ENCODE measurements at regions not wholly inside any gene's neighbourhood (a gene's known extent, or its start where the extent isn't known, plus 50 kb on each side); places are given as distances from the start of the nearest gene placed in this dataset.

DNA sequence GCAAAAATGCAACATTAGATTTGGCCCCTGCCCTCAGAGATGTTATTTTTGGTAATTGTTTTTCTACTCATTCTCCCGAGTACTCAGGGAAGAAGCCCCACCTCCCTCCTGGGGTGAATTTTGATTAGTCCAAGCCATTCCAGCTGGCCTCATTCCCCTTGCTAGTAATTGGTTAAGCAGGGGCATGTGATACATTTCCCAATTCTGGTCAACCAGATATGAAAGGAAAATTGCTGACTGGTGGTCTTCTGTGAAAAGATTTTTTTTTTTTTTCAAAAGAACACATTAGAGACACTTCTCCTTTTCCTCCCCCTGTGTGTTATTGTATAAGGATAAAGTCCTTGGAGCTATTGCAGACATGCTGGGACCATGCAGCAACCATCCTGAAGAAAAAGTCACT lies 71.1 kb upstream of the AKT3 start:
- FAIRE-seq, result no peak
- TF ChIP-seq TAF1 (IDR thresholded peaks at IDR 0.05; ENCODE audit: low read depth, low read length), result no peak
- no peak for TF ChIP-seq POLR2AphosphoS5 (IDR thresholded peaks at IDR 0.05; ENCODE audit: low read depth, low read length)
- no peak for TF ChIP-seq POU2F2 (IDR thresholded peaks at IDR 0.05; ENCODE audit: low read depth, low read length)
- no peak for TF ChIP-seq POLR2A (IDR thresholded peaks at IDR 0.05; ENCODE audit: low read depth, low read length)
- TF ChIP-seq SPI1 (IDR thresholded peaks at IDR 0.05; ENCODE audit: low read depth, low read length), result no peak
- no peak for TF ChIP-seq PAX5 (IDR thresholded peaks at IDR 0.05; ENCODE audit: insufficient read depth, low read length, severe bottlenecking)
- DNase-seq (ENCODE audit: insufficient read length, low spot score), result no peak

DNA sequence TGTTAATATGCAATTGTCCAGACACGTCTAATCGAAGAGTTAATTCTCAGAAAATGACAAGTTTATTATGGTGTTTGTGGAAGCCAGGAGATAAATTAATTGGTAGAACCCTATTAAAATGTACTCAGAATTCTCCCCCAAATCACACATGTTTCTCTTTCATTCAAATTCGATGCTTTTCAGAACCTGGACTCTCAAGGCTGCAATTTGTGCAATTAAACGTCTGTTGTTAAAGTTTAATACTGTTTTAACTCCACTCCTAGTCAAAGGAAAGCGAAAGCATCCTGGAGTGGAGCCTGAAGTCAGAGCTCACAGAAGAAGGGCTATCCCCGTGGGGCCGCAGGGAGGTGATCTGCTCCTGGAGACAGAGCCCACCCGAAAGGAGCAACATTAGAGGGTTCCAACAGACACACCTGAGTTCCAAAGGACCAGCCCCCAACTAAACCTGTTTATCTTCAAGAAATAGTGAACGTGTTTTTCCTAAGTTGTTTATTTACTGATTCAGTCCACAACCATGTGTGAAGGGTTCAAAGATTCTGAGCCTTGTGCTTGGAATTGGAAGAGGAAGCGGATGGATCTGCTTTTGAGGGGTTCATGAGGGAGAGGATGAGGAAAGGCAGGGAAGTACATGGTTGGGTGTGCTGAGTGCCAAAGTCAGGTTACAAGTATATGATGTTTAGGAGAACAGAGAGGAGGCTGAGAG lies 68.0 kb upstream of the AKT3 start:
- DNase-seq (ENCODE audit: insufficient read length, low spot score) (no peak), FAIRE-seq (no peak)
- TF ChIP-seq SPI1 (IDR thresholded peaks at IDR 0.05; ENCODE audit: low read depth, low read length) (no peak), PAX5 (IDR thresholded peaks at IDR 0.05; ENCODE audit: insufficient read depth, low read length, severe bottlenecking) (no peak), POLR2AphosphoS5 (IDR thresholded peaks at IDR 0.05; ENCODE audit: low read depth, low read length) (no peak), POU2F2 (IDR thresholded peaks at IDR 0.05; ENCODE audit: low read depth, low read length) (no peak), TAF1 (IDR thresholded peaks at IDR 0.05; ENCODE audit: low read depth, low read length) (no peak), POLR2A (IDR thresholded peaks at IDR 0.05; ENCODE audit: low read depth, low read length) (no peak)

GRCh38 chr1:243917177-243917862 lies 67.3 kb upstream of the AKT3 start:
- DNase-seq (ENCODE audit: insufficient read length, low spot score) (no peak), FAIRE-seq (no peak)
- no peak for TF ChIP-seq PAX5 (IDR thresholded peaks at IDR 0.05; ENCODE audit: insufficient read depth, low read length, severe bottlenecking)
- no peak for TF ChIP-seq SPI1 (IDR thresholded peaks at IDR 0.05; ENCODE audit: low read depth, low read length)
- TF ChIP-seq TAF1 (IDR thresholded peaks at IDR 0.05; ENCODE audit: low read depth, low read length), result no peak
- TF ChIP-seq POU2F2 (IDR thresholded peaks at IDR 0.05; ENCODE audit: low read depth, low read length), result no peak
- TF ChIP-seq POLR2A (IDR thresholded peaks at IDR 0.05; ENCODE audit: low read depth, low read length), result no peak
- no peak for TF ChIP-seq POLR2AphosphoS5 (IDR thresholded peaks at IDR 0.05; ENCODE audit: low read depth, low read length)

- FAIRE-seq (no peak), DNase-seq (ENCODE audit: insufficient read length, low spot score) (no peak)
- TF ChIP-seq PAX5 (IDR thresholded peaks at IDR 0.05; ENCODE audit: insufficient read depth, low read length, severe bottlenecking), result no peak
Measured at GRCh38 chr1:243916160-243916559, 66.1 kb upstream of the AKT3 start.

GRCh38 chr1:243912347-243912746 lies 62.3 kb upstream of the AKT3 start:
- no peak for TF ChIP-seq POLR2A (IDR thresholded peaks at IDR 0.05; ENCODE audit: low read depth, low read length)
- no peak for TF ChIP-seq TAF1 (IDR thresholded peaks at IDR 0.05; ENCODE audit: low read depth, low read length)
- no peak for TF ChIP-seq POU2F2 (IDR thresholded peaks at IDR 0.05; ENCODE audit: low read depth, low read length)
- TF ChIP-seq PAX5 (IDR thresholded peaks at IDR 0.05; ENCODE audit: insufficient read depth, low read length, severe bottlenecking), result no peak
- no peak for TF ChIP-seq SPI1 (IDR thresholded peaks at IDR 0.05; ENCODE audit: low read depth, low read length)
- no peak for TF ChIP-seq POLR2AphosphoS5 (IDR thresholded peaks at IDR 0.05; ENCODE audit: low read depth, low read length)
- FAIRE-seq, result no peak

DNA sequence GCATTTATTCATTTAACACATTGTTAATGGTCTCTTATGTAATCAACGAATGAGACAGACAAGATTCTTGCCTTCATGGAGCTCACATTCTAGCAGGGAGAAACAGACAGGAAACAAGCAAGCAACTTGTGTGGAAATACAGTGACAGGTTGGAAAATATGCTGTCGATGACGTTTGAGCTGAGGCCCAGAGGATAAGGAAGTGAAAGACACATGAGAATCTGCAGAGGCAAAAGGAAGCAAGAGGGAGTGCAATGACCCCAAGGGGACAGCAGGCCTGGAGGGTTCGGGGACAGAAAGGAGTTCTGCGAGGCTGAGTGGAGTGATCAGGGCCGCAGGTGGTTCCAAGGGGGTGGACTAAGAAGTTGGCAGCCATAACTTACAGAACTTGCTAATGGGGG lies 60.6 kb upstream of the AKT3 start:
- no peak for FAIRE-seq
- no peak for DNase-seq (ENCODE audit: insufficient read length, low spot score)
- TF ChIP-seq POLR2AphosphoS5 (IDR thresholded peaks at IDR 0.05; ENCODE audit: low read depth, low read length), result no peak
- peak; percentile 60 for TF ChIP-seq SPI1 (IDR thresholded peaks at IDR 0.05; ENCODE audit: low read depth, low read length)

More at GRCh38 chr1:243912347-243912746, 62.3 kb upstream of the AKT3 start:
- DNase-seq (ENCODE audit: insufficient read length, low spot score), result no peak

- no peak for FAIRE-seq
- DNase-seq (ENCODE audit: insufficient read length, low spot score), result no peak
- TF ChIP-seq SPI1 (IDR thresholded peaks at IDR 0.05; ENCODE audit: low read depth, low read length), result no peak
- no peak for TF ChIP-seq POLR2AphosphoS5 (IDR thresholded peaks at IDR 0.05; ENCODE audit: low read depth, low read length)
- TF ChIP-seq TAF1 (IDR thresholded peaks at IDR 0.05; ENCODE audit: low read depth, low read length), result no peak
- no peak for TF ChIP-seq POU2F2 (IDR thresholded peaks at IDR 0.05; ENCODE audit: low read depth, low read length)
Measured at GRCh38 chr1:243903895-243904294, 53.9 kb upstream of the AKT3 start.

DNA sequence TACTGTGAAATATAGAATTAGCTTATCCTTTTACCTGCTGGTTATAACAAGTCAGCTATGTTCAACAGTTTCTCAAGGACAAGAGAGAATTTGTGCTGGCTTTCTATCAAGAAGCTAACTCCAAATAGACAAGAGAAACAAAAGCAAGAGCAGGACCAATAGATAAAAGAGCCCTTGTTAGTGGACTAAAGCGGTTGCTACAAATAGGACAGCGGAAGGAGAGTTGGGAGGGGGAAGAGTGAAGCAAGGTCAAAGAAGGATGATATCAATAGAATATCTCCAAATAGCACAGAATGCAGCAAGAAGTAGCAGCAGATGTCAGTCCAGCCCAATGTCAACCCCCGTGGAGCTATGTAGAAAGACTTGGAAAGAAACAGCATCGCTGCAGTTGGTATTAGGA lies 53.0 kb upstream of the AKT3 start:
- no peak for FAIRE-seq
- TF ChIP-seq POLR2AphosphoS5 (IDR thresholded peaks at IDR 0.05; ENCODE audit: low read depth, low read length) (no peak), PAX5 (IDR thresholded peaks at IDR 0.05; ENCODE audit: insufficient read depth, low read length, severe bottlenecking) (no peak), SPI1 (IDR thresholded peaks at IDR 0.05; ENCODE audit: low read depth, low read length) (no peak), POLR2A (IDR thresholded peaks at IDR 0.05; ENCODE audit: low read depth, low read length) (no peak), POU2F2 (IDR thresholded peaks at IDR 0.05; ENCODE audit: low read depth, low read length) (no peak), TAF1 (IDR thresholded peaks at IDR 0.05; ENCODE audit: low read depth, low read length) (no peak)

GRCh38 chr1:243902100-243902499 lies 52.1 kb upstream of the AKT3 start:
- TF ChIP-seq PAX5 (IDR thresholded peaks at IDR 0.05; ENCODE audit: insufficient read depth, low read length, severe bottlenecking), result no peak
- no peak for TF ChIP-seq POU2F2 (IDR thresholded peaks at IDR 0.05; ENCODE audit: low read depth, low read length)
- TF ChIP-seq TAF1 (IDR thresholded peaks at IDR 0.05; ENCODE audit: low read depth, low read length), result no peak
- TF ChIP-seq POLR2AphosphoS5 (IDR thresholded peaks at IDR 0.05; ENCODE audit: low read depth, low read length), result no peak
- FAIRE-seq, result no peak
- no peak for DNase-seq (ENCODE audit: insufficient read length, low spot score)

More for the DNA sequence above, 53.0 kb upstream of the AKT3 start:
- DNase-seq (ENCODE audit: insufficient read length, low spot score), result no peak
